ENCODE measurements at regions not wholly inside any gene's neighbourhood (a gene's known extent, or its start where the extent isn't known, plus 50 kb on each side); places are given as distances from the start of the nearest gene placed in this dataset.

- peak; percentile 81 for TF ChIP-seq CTCF (IDR thresholded peaks at IDR 0.05; ENCODE audit: borderline replicate concordance, extremely low read depth, insufficient read depth)
These were observed 133.3 kb upstream of the RAI14 start for GRCh38 chr5:34522599-34523386.

GRCh38 chr5:34523387-34523726 is 132.8 kb upstream of the RAI14 start:
- H3K4me1 ChIP-seq (ENCODE audit: control insufficient read depth in 2 of 3, insufficient read depth in 2 of 3, low read depth in 1 of 3, low read length in 3 of 3): no peaks in the 10 kb centered on the region
- H3K27me3 ChIP-seq (ENCODE audit: control insufficient read depth, insufficient read depth, low read length): no peaks in the 10 kb centered on the region
- no peak for TF ChIP-seq CTCF (IDR thresholded peaks at IDR 0.05; ENCODE audit: borderline replicate concordance, extremely low read depth, insufficient read depth)
- H3K36me3 ChIP-seq (ENCODE audit: control insufficient read depth in 2 of 3, insufficient read depth in 3 of 3, low read length in 3 of 3): no peaks in the 10 kb centered on the region
- intact Hi-C loops (cut with DNase I): loop anchor here (5.0 kb wide), 1 partner anchor 374 kb away; no protein-coding TSS in a partner anchor
- no peak overlapping the region for H3K9ac ChIP-seq (ENCODE audit: low read length in 3 of 3)
- no peak for FAIRE-seq
- no peak for DNase-seq
- no peak overlapping the region for H3K27ac ChIP-seq (ENCODE audit: low read depth in 2 of 2, low read length in 2 of 2)
- no peaks in the 10 kb centered on the region for H3K9me3 ChIP-seq (ENCODE audit: control insufficient read depth in 2 of 3, insufficient read depth in 1 of 3, low read length in 3 of 3)
- H3K4me3 ChIP-seq (ENCODE audit: low read length in 3 of 3): no peak overlapping the region

More at GRCh38 chr5:34522599-34523386, 133.3 kb upstream of the RAI14 start:
- no peaks in the 10 kb centered on the region for H3K9me3 ChIP-seq (ENCODE audit: control insufficient read depth in 2 of 3, insufficient read depth in 1 of 3, low read length in 3 of 3)
- FAIRE-seq: peak; percentile 72
- H3K27ac ChIP-seq (ENCODE audit: low read depth in 2 of 2, low read length in 2 of 2): no peak overlapping the region
- H3K4me3 ChIP-seq (ENCODE audit: low read length in 3 of 3): no peak overlapping the region
- intact Hi-C loops (cut with DNase I): loop anchor here (5.0 kb wide), 1 partner anchor 375 kb away; no protein-coding TSS in a partner anchor
- no peaks in the 10 kb centered on the region for H3K36me3 ChIP-seq (ENCODE audit: control insufficient read depth in 2 of 3, insufficient read depth in 3 of 3, low read length in 3 of 3)
- no peak overlapping the region for H3K9ac ChIP-seq (ENCODE audit: low read length in 3 of 3)
- peak in 4 of 5 donors; percentile 64 to 91 (median 79) for DNase-seq
- H3K27me3 ChIP-seq (ENCODE audit: control insufficient read depth, insufficient read depth, low read length): no peaks in the 10 kb centered on the region
- H3K4me1 ChIP-seq (ENCODE audit: control insufficient read depth in 2 of 3, insufficient read depth in 2 of 3, low read depth in 1 of 3, low read length in 3 of 3): no peaks in the 10 kb centered on the region

GRCh38 chr5:34524123-34524522 is 132.0 kb upstream of the RAI14 start:
- no peak for TF ChIP-seq CTCF (IDR thresholded peaks at IDR 0.05; ENCODE audit: borderline replicate concordance, extremely low read depth, insufficient read depth)
- DNase-seq: no peak
- intact Hi-C loops (cut with DNase I): loop anchor here (5.0 kb wide), 1 partner anchor 373 kb away; no protein-coding TSS in a partner anchor
- H3K9ac ChIP-seq (ENCODE audit: low read length in 3 of 3): no peak overlapping the region
- no peaks in the 10 kb centered on the region for H3K36me3 ChIP-seq (ENCODE audit: control insufficient read depth in 2 of 3, insufficient read depth in 3 of 3, low read length in 3 of 3)
- no peak for FAIRE-seq
- H3K9me3 ChIP-seq (ENCODE audit: control insufficient read depth in 2 of 3, insufficient read depth in 1 of 3, low read length in 3 of 3): no peaks in the 10 kb centered on the region
- H3K27me3 ChIP-seq (ENCODE audit: control insufficient read depth, insufficient read depth, low read length): no peaks in the 10 kb centered on the region
- H3K4me1 ChIP-seq (ENCODE audit: control insufficient read depth in 2 of 3, insufficient read depth in 2 of 3, low read depth in 1 of 3, low read length in 3 of 3): no peaks in the 10 kb centered on the region
- H3K27ac ChIP-seq (ENCODE audit: low read depth in 2 of 2, low read length in 2 of 2): no peak overlapping the region
- H3K4me3 ChIP-seq (ENCODE audit: low read length in 3 of 3): no peak overlapping the region
